GF-D8 (cell line): ENCODE measurements at regions not wholly inside any gene's neighbourhood (a gene's known extent, or its start where the extent isn't known, plus 50 kb on each side); places are given as distances from the start of the nearest gene placed in this dataset.
"Not testable (repeated sequence)": the region's sequence is repeated elsewhere in the genome, so short reads cannot be mapped to it uniquely, and the experiment has no call there.

Experiments used
- DNase-seq: peaks from one replicate; lab custom pipeline; 2025; lab: John Stamatoyannopoulos, UW

GRCh38 chr14:66278418-66278817, 207.8 kb upstream of the CCDC196 start:
- not testable (repeated sequence) for DNase-seq

GRCh38 chr14:66281036-66281776, 205.0 kb upstream of the CCDC196 start:
- DNase-seq = no peak

GRCh38 chr14:66284346-66284745, 201.8 kb upstream of the CCDC196 start:
- DNase-seq = no peak

- no peak for DNase-seq
Observed at GRCh38 chr14:66288511-66288910, 197.7 kb upstream of the CCDC196 start.

- DNase-seq = no peak
Observed at GRCh38 chr14:66291756-66292155, 194.4 kb upstream of the CCDC196 start.

- DNase-seq = no peak
Observed at GRCh38 chr14:66293533-66294105, 192.6 kb upstream of the CCDC196 start.

- DNase-seq = no peak
Observed at GRCh38 chr14:66295386-66295785, 190.8 kb upstream of the CCDC196 start.

- no peak for DNase-seq
Observed at GRCh38 chr14:66300886-66301285, 185.3 kb upstream of the CCDC196 start.

GRCh38 chr14:66306101-66306500, 180.1 kb upstream of the CCDC196 start:
- DNase-seq = no peak

GRCh38 chr14:66311058-66311457, 175.1 kb upstream of the CCDC196 start:
- DNase-seq = no peak

GRCh38 chr14:66311990-66312389, 174.2 kb upstream of the CCDC196 start:
- no peak for DNase-seq

- no peak for DNase-seq
Observed at GRCh38 chr14:66312451-66312850, 173.7 kb upstream of the CCDC196 start.

- DNase-seq = no peak
Observed at GRCh38 chr14:66315098-66315497, 171.1 kb upstream of the CCDC196 start.

- DNase-seq = no peak
Observed at GRCh38 chr14:66315548-66315947, 170.6 kb upstream of the CCDC196 start.

GRCh38 chr14:66322564-66322963, 163.6 kb upstream of the CCDC196 start:
- no peak for DNase-seq

- no peak for DNase-seq
Observed at GRCh38 chr14:66330228-66330627, 155.9 kb upstream of the CCDC196 start.

GRCh38 chr14:66330916-66331315, 155.3 kb upstream of the CCDC196 start:
- no peak for DNase-seq

GRCh38 chr14:66333293-66333692, 152.9 kb upstream of the CCDC196 start:
- not testable (repeated sequence) for DNase-seq

- no peak for DNase-seq
Observed at GRCh38 chr14:66341239-66341638, 144.9 kb upstream of the CCDC196 start.

- no peak for DNase-seq
Observed at GRCh38 chr14:66345986-66346385, 140.2 kb upstream of the CCDC196 start.

- no peak for DNase-seq
Observed at GRCh38 chr14:66351310-66351709, 134.9 kb upstream of the CCDC196 start.

GRCh38 chr14:66359500-66359899, 126.7 kb upstream of the CCDC196 start:
- DNase-seq = no peak

GRCh38 chr14:66360366-66360926, 125.7 kb upstream of the CCDC196 start:
- no peak for DNase-seq

GRCh38 chr14:66361013-66361412, 125.2 kb upstream of the CCDC196 start:
- DNase-seq = no peak
